ENCODE measurements at regions not wholly inside any gene's neighbourhood (a gene's known extent, or its start where the extent isn't known, plus 50 kb on each side); places are given as distances from the start of the nearest gene placed in this dataset.
"Not testable (repeated sequence)": the region's sequence is repeated elsewhere in the genome, so short reads cannot be mapped to it uniquely, and the experiment has no call there.

DNA sequence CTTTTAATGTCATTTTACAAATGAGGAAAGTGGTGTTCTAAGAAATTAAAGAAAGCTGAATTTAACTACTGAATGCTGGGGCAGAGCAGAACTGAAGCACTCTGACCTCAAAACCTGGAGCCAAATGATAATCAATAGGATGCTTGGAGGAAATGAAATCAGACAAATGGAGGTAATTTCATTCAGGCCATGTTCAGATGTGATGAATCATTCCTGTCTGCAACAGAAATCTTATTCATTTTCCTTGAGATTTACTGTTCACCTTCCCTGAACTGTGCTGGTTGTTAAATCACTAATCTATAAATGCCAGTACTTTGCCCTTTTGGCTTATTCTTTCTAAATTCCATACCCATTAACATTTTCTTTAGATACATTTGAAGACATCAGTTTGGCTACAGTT is 85.6 kb upstream of the SNX7 start:
- Histone ChIP-seq H3K9ac (ENCODE audit: low read depth in 1 of 2, low read length in 2 of 2) (no peak overlapping the region), H3K9me3 (ENCODE audit: control insufficient read depth in 2 of 2, low read length in 2 of 2) (no peaks in the 10 kb centered on the region), H3K4me1 (ENCODE audit: control insufficient read depth in 2 of 2, insufficient read depth in 2 of 2, low read length in 2 of 2) (no peaks in the 10 kb centered on the region), H3K4me3 (ENCODE audit: low read length in 2 of 2) (no peak overlapping the region), H3K36me3 (ENCODE audit: control insufficient read depth in 2 of 2, insufficient read depth in 2 of 2, low read length in 2 of 2) (no peaks in the 10 kb centered on the region), H3K27ac (ENCODE audit: low read depth in 2 of 2, low read length in 2 of 2) (no peak overlapping the region), H3K27me3 (ENCODE audit: control insufficient read depth in 2 of 2, insufficient read depth in 2 of 2, low read length in 2 of 2) (no peaks in the 10 kb centered on the region)

DNA sequence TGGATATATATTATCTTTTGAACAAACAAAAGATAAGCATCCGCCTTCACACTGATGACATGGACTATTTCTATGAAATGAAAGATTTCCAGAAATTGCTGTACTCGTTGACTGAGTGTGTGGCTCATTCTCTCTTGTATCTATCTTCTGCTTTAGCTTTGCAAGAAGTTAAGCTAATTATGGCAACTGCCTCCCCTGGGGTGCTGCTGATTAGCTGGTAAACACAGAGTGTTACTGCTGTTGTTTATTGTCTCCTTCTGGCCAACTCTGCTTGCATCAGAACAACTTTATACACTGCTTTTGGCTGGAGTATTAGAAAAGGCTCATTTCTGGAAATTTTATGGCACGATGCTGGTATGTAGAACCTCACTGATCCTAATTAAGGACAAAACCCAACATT is 95.6 kb upstream of the SNX7 start:
- Histone ChIP-seq H3K9ac (ENCODE audit: low read depth in 1 of 2, low read length in 2 of 2) (no peak overlapping the region), H3K27ac (ENCODE audit: low read depth in 2 of 2, low read length in 2 of 2) (no peak overlapping the region), H3K4me1 (ENCODE audit: control insufficient read depth in 2 of 2, insufficient read depth in 2 of 2, low read length in 2 of 2) (no peaks in the 10 kb centered on the region)

DNA sequence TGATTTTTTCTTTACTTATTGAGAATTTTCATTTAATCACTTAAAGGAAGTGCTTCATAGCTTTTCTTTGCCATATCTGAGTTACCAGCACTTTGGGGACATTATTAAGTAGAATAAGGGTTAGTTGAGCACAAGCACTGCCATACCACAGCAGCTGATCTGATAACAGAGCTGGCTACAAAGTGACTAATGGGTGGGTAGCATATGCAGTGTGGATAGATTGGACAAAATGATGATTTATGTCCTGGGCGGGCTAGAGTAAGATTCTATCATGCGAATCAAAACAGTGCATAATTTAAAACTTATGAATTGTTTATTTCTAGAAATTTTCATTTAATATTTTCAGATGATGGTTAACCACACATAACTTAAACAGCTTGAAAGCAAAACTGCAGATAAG is 102.2 kb upstream of the SNX7 start:
- no peaks in the 10 kb centered on the region for H3K36me3 ChIP-seq (ENCODE audit: control insufficient read depth in 2 of 2, insufficient read depth in 2 of 2, low read length in 2 of 2)
- no peaks in the 10 kb centered on the region for H3K9me3 ChIP-seq (ENCODE audit: control insufficient read depth in 2 of 2, low read length in 2 of 2)
- H3K9ac ChIP-seq (ENCODE audit: low read depth in 1 of 2, low read length in 2 of 2), result no peak overlapping the region
- no peaks in the 10 kb centered on the region for H3K4me1 ChIP-seq (ENCODE audit: control insufficient read depth in 2 of 2, insufficient read depth in 2 of 2, low read length in 2 of 2)
- no peak overlapping the region for H3K27ac ChIP-seq (ENCODE audit: low read depth in 2 of 2, low read length in 2 of 2)
- H3K4me3 ChIP-seq (ENCODE audit: low read length in 2 of 2), result no peak overlapping the region
- H3K27me3 ChIP-seq (ENCODE audit: control insufficient read depth in 2 of 2, insufficient read depth in 2 of 2, low read length in 2 of 2), result no peaks in the 10 kb centered on the region

More for the DNA sequence above, 95.6 kb upstream of the SNX7 start:
- H3K9me3 ChIP-seq (ENCODE audit: control insufficient read depth in 2 of 2, low read length in 2 of 2), result no peaks in the 10 kb centered on the region
- H3K36me3 ChIP-seq (ENCODE audit: control insufficient read depth in 2 of 2, insufficient read depth in 2 of 2, low read length in 2 of 2), result no peaks in the 10 kb centered on the region
- H3K27me3 ChIP-seq (ENCODE audit: control insufficient read depth in 2 of 2, insufficient read depth in 2 of 2, low read length in 2 of 2), result no peaks in the 10 kb centered on the region
- no peak overlapping the region for H3K4me3 ChIP-seq (ENCODE audit: low read length in 2 of 2)

DNA sequence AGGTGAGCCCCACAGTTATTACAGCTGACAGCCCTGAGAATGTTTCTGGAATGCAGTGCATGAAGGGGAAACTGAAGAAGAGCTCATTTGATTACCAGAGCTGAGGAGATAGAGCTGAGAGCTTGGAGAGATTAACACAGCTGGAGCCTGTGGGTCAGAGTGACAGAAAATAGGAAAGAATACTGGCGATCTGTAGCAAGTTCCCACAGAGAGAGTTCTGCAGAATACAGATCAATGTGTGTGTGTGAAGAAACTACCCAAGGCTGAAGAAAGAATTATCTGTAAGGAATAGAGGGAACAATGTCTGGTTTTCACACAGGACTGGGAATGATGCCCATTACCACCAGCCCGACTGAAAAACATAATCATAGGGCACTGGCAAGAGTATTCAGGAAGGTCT is 103.6 kb upstream of the SNX7 start:
- no peaks in the 10 kb centered on the region for H3K27me3 ChIP-seq (ENCODE audit: control insufficient read depth in 2 of 2, insufficient read depth in 2 of 2, low read length in 2 of 2)
- no peak overlapping the region for H3K9ac ChIP-seq (ENCODE audit: low read depth in 1 of 2, low read length in 2 of 2)
- no peaks in the 10 kb centered on the region for H3K36me3 ChIP-seq (ENCODE audit: control insufficient read depth in 2 of 2, insufficient read depth in 2 of 2, low read length in 2 of 2)
- H3K9me3 ChIP-seq (ENCODE audit: control insufficient read depth in 2 of 2, low read length in 2 of 2), result no peaks in the 10 kb centered on the region
- no peak overlapping the region for H3K4me3 ChIP-seq (ENCODE audit: low read length in 2 of 2)
- H3K27ac ChIP-seq (ENCODE audit: low read depth in 2 of 2, low read length in 2 of 2), result no peak overlapping the region
- H3K4me1 ChIP-seq (ENCODE audit: control insufficient read depth in 2 of 2, insufficient read depth in 2 of 2, low read length in 2 of 2), result no peaks in the 10 kb centered on the region

DNA sequence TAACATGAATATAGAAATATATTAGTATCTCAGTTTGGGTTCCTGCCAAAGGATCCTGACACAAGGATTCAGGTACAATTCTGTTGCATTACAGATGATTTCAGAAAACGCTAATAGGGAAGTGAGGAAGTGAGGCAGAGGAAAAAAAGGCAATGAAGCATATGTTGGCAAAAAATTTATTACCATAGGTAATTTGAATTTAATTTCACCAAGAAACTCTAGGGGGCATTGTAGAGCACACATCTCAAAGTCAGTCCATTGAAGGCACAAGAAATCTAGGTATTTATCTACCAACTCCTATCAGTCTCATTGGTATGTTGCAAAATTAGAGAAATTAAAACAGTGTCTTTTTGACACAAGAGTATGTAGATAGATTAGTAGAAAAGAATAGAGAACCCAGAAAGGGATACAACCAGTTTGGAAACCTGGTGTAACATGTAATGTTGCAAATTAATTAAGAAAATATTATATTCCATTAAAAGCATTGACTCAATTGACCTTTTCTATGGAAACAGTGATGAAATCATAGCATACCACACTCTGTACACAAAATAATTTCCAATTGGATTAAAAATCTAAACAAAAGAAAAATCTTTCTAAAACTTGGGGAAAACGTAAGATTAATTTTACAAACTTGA is 104.9 kb upstream of the SNX7 start:
- Histone ChIP-seq H3K4me3 (ENCODE audit: low read length in 2 of 2) (no peak overlapping the region), H3K27ac (ENCODE audit: low read depth in 2 of 2, low read length in 2 of 2) (no peak overlapping the region), H3K36me3 (ENCODE audit: control insufficient read depth in 2 of 2, insufficient read depth in 2 of 2, low read length in 2 of 2) (no peaks in the 10 kb centered on the region), H3K9me3 (ENCODE audit: control insufficient read depth in 2 of 2, low read length in 2 of 2) (no peaks in the 10 kb centered on the region), H3K27me3 (ENCODE audit: control insufficient read depth in 2 of 2, insufficient read depth in 2 of 2, low read length in 2 of 2) (no peaks in the 10 kb centered on the region), H3K9ac (ENCODE audit: low read depth in 1 of 2, low read length in 2 of 2) (no peak overlapping the region), H3K4me1 (ENCODE audit: control insufficient read depth in 2 of 2, insufficient read depth in 2 of 2, low read length in 2 of 2) (no peaks in the 10 kb centered on the region)

DNA sequence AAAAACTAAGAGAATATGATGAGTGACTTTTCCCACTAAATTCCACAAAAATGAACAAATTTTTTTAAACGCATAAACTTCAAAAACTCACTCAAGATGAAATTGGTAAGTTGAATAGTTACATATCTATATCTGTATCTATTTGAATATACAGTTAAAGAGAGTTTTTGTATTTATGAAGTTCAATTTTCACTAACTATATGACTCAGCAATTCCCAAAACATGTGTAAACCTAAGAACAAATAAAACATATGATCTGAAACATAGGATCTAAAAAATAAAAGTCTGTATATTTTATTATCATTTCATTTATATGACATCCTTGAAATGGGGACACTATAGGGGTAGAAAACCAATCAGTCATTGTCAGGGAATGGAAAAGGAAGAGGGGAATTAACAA is 105.7 kb upstream of the SNX7 start:
- H3K4me3 ChIP-seq (ENCODE audit: low read length in 2 of 2), result no peak overlapping the region
- no peaks in the 10 kb centered on the region for H3K4me1 ChIP-seq (ENCODE audit: control insufficient read depth in 2 of 2, insufficient read depth in 2 of 2, low read length in 2 of 2)
- no peak overlapping the region for H3K9ac ChIP-seq (ENCODE audit: low read depth in 1 of 2, low read length in 2 of 2)
- H3K27ac ChIP-seq (ENCODE audit: low read depth in 2 of 2, low read length in 2 of 2), result no peak overlapping the region
- H3K27me3 ChIP-seq (ENCODE audit: control insufficient read depth in 2 of 2, insufficient read depth in 2 of 2, low read length in 2 of 2), result no peaks in the 10 kb centered on the region
- no peaks in the 10 kb centered on the region for H3K9me3 ChIP-seq (ENCODE audit: control insufficient read depth in 2 of 2, low read length in 2 of 2)
- H3K36me3 ChIP-seq (ENCODE audit: control insufficient read depth in 2 of 2, insufficient read depth in 2 of 2, low read length in 2 of 2), result no peaks in the 10 kb centered on the region

DNA sequence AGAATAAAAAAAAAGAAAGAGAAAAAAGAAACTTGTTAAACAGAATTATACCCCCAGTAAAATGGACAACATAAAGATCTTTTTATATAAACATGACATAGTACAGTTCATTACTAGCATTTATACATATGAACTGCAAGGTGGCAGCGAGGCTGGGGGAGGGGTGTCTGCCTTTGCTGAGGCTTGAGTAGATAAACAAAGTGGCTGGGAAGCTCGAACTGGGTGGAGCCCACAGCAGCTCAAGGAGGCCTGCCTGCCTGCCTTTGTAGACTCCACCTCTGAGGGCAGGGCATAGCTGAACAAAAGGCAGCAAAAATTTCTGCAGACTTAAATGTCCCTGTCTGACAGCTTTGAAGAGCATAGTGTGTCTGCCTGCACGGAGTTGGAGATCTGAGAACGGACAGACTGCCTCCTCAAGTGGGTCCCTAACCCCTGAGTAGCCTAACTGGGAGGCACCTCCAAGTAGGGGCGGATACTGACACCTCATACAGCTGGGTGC is 108.9 kb upstream of the SNX7 start:
- not testable (repeated sequence) for H3K9me3 ChIP-seq (ENCODE audit: control insufficient read depth in 2 of 2, low read length in 2 of 2); H3K36me3 ChIP-seq (ENCODE audit: control insufficient read depth in 2 of 2, insufficient read depth in 2 of 2, low read length in 2 of 2); H3K27me3 ChIP-seq (ENCODE audit: control insufficient read depth in 2 of 2, insufficient read depth in 2 of 2, low read length in 2 of 2); H3K4me1 ChIP-seq (ENCODE audit: control insufficient read depth in 2 of 2, insufficient read depth in 2 of 2, low read length in 2 of 2); H3K9ac ChIP-seq (ENCODE audit: low read depth in 1 of 2, low read length in 2 of 2); H3K27ac ChIP-seq (ENCODE audit: low read depth in 2 of 2, low read length in 2 of 2); H3K4me3 ChIP-seq (ENCODE audit: low read length in 2 of 2)

DNA sequence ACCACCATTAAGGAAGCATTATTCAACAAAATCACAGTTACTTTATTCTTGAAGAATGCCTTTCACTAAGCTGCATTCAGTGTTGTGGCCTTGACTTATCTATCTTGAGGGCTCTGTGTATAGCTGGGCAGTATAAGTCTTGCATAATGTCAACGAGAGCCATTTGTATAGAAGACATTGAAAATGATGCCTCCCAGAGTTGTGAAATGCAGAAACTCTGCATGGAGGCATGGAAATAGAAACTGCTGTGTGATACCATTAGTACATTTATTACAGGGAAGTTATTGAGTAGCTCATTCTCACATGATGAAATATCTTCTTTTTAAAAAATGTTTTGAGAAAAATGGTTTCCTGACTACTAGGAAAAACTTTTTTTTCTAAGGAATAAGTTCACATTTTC is 111.4 kb upstream of the SNX7 start:
- no peaks in the 10 kb centered on the region for H3K27me3 ChIP-seq (ENCODE audit: control insufficient read depth in 2 of 2, insufficient read depth in 2 of 2, low read length in 2 of 2)

DNA sequence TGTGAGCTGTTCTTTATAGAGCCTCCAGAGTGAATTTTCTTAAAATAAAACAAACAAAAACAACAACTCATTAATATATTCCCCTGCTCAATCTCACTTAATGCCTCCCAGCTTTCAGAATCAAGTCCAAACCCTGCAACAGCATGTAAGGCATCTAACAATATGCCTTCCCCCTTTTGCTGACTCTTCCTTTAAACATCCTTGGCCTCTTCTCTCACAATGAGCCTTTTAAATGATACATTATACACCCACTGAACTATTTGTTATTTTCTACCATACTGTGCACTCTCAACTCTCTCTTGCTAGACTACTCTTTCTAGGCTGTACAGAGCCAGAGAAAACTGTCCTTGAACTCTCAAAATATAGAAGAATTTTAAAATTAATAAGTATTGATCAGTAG is 115.2 kb upstream of the SNX7 start:
- H3K27ac ChIP-seq (ENCODE audit: low read depth in 2 of 2, low read length in 2 of 2), result no peak overlapping the region
- H3K9ac ChIP-seq (ENCODE audit: low read depth in 1 of 2, low read length in 2 of 2), result no peak overlapping the region
- H3K4me3 ChIP-seq (ENCODE audit: low read length in 2 of 2), result no peak overlapping the region
- H3K27me3 ChIP-seq (ENCODE audit: control insufficient read depth in 2 of 2, insufficient read depth in 2 of 2, low read length in 2 of 2), result no peaks in the 10 kb centered on the region
- H3K9me3 ChIP-seq (ENCODE audit: control insufficient read depth in 2 of 2, low read length in 2 of 2), result no peaks in the 10 kb centered on the region
- H3K4me1 ChIP-seq (ENCODE audit: control insufficient read depth in 2 of 2, insufficient read depth in 2 of 2, low read length in 2 of 2), result no peaks in the 10 kb centered on the region
- H3K36me3 ChIP-seq (ENCODE audit: control insufficient read depth in 2 of 2, insufficient read depth in 2 of 2, low read length in 2 of 2), result no peaks in the 10 kb centered on the region

More for the DNA sequence above, 111.4 kb upstream of the SNX7 start:
- Histone ChIP-seq H3K27ac (ENCODE audit: low read depth in 2 of 2, low read length in 2 of 2) (no peak overlapping the region), H3K36me3 (ENCODE audit: control insufficient read depth in 2 of 2, insufficient read depth in 2 of 2, low read length in 2 of 2) (no peaks in the 10 kb centered on the region), H3K9ac (ENCODE audit: low read depth in 1 of 2, low read length in 2 of 2) (no peak overlapping the region), H3K4me1 (ENCODE audit: control insufficient read depth in 2 of 2, insufficient read depth in 2 of 2, low read length in 2 of 2) (no peaks in the 10 kb centered on the region), H3K9me3 (ENCODE audit: control insufficient read depth in 2 of 2, low read length in 2 of 2) (no peaks in the 10 kb centered on the region), H3K4me3 (ENCODE audit: low read length in 2 of 2) (no peak overlapping the region)

DNA sequence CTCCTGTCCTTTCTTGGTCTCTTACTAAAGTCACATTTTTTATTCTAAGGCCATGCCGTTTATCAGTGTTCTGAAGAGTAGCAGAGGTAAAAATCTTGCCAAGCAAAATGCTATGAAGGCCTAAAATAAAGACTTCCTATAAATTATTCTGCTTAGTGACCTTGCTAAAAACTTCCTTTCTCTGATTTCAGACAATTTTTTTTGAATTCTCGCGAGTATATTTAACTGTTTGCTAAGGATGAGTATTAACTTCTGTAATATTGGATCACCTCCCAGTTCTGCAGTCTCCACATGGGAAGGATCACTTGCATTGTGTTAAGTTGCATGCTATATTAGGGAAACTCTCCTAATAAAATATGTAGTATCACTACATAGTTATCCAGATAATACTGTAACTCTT is 123.4 kb upstream of the SNX7 start:
- Histone ChIP-seq H3K4me3 (ENCODE audit: low read length in 2 of 2) (no peak overlapping the region), H3K9ac (ENCODE audit: low read depth in 1 of 2, low read length in 2 of 2) (no peak overlapping the region), H3K9me3 (ENCODE audit: control insufficient read depth in 2 of 2, low read length in 2 of 2) (no peaks in the 10 kb centered on the region)

DNA sequence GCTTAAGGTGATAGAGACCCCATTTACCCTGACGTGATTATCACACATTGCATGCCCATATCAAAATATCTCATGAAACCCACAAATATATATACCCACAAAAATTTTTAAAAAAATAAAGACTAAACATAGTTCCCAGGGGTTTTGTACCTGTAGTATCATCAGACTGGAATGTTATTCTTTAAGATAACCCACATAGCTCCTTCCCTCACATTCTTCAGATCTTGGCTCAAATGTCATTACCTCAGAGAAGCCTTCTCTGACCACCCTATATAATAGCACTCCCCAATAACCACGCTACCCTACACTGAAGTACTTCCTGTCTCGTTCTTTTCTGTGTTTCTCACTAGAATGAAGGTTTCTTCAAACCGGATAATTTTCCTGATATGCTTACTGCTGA is 138.3 kb upstream of the SNX7 start:
- Histone ChIP-seq H3K36me3 (ENCODE audit: control insufficient read depth in 2 of 2, insufficient read depth in 2 of 2, low read length in 2 of 2) (no peaks in the 10 kb centered on the region), H3K9ac (ENCODE audit: low read depth in 1 of 2, low read length in 2 of 2) (no peak overlapping the region), H3K4me3 (ENCODE audit: low read length in 2 of 2) (no peak overlapping the region), H3K4me1 (ENCODE audit: control insufficient read depth in 2 of 2, insufficient read depth in 2 of 2, low read length in 2 of 2) (no peaks in the 10 kb centered on the region), H3K9me3 (ENCODE audit: control insufficient read depth in 2 of 2, low read length in 2 of 2) (no peaks in the 10 kb centered on the region), H3K27ac (ENCODE audit: low read depth in 2 of 2, low read length in 2 of 2) (no peak overlapping the region), H3K27me3 (ENCODE audit: control insufficient read depth in 2 of 2, insufficient read depth in 2 of 2, low read length in 2 of 2) (no peaks in the 10 kb centered on the region)

More for the DNA sequence above, 123.4 kb upstream of the SNX7 start:
- Histone ChIP-seq H3K4me1 (ENCODE audit: control insufficient read depth in 2 of 2, insufficient read depth in 2 of 2, low read length in 2 of 2) (no peaks in the 10 kb centered on the region), H3K36me3 (ENCODE audit: control insufficient read depth in 2 of 2, insufficient read depth in 2 of 2, low read length in 2 of 2) (no peaks in the 10 kb centered on the region), H3K27ac (ENCODE audit: low read depth in 2 of 2, low read length in 2 of 2) (no peak overlapping the region), H3K27me3 (ENCODE audit: control insufficient read depth in 2 of 2, insufficient read depth in 2 of 2, low read length in 2 of 2) (no peaks in the 10 kb centered on the region)
